Lung (tissue), 11 donors: ENCODE measurements at regions not wholly inside any gene's neighbourhood (a gene's known extent, or its start where the extent isn't known, plus 50 kb on each side); places are given as distances from the start of the nearest gene placed in this dataset.

Experiments
- ATAC-seq: fragments of 200-7000 bp; cut with Tn5 transposase; one replicate; pipeline ENCODE4 v1.9.1; 2020; ENCODE audit warnings: moderate number of reproducible peaks; ENCODE audit not compliant: insufficient read depth, low FRiP score
- DNase-seq, 3 donors: peaks; one replicate each; pipeline ENCODE4 v3.0.0-alpha.2; 2013 to 2017
- H3K27ac ChIP-seq, 2 donors: one replicate each; pipeline ENCODE4 v1.5.1; 2013; ENCODE audit warnings: mild to moderate bottlenecking in 2 of 2, moderate library complexity in 2 of 2, control low read depth in 1 of 2, inconsistent platforms in 1 of 2, low read depth in 1 of 2, low read length in 1 of 2
- H3K27me3 ChIP-seq, 3 donors: one replicate each; pipeline ENCODE4 v1.5.1; 2013; ENCODE audit warnings: low read length in 2 of 3; ENCODE audit not compliant: control insufficient read depth in 3 of 3, insufficient read depth in 3 of 3
- H3K36me3 ChIP-seq, 4 donors: one replicate each; pipeline ENCODE4 v1.5.1; 2013; ENCODE audit warnings: low read length in 4 of 4, mild to moderate bottlenecking in 1 of 4, moderate library complexity in 1 of 4; ENCODE audit not compliant: control insufficient read depth in 4 of 4, insufficient read depth in 4 of 4
- H3K4me1 ChIP-seq, 5 donors: one replicate each; pipeline ENCODE4 v1.5.1; 2013; ENCODE audit warnings: low read length in 5 of 5, mild to moderate bottlenecking in 2 of 5, moderate library complexity in 1 of 5; ENCODE audit not compliant: control insufficient read depth in 5 of 5, insufficient read depth in 5 of 5
- H3K4me3 ChIP-seq: one replicate; pipeline ENCODE4 v1.5.1; 2013; ENCODE audit warnings: mild to moderate bottlenecking, control low read depth, moderate library complexity
- H3K9ac ChIP-seq, 2 donors: one replicate each; pipeline ENCODE4 v1.5.1; 2013; ENCODE audit warnings: low read length in 2 of 2, control low read depth in 1 of 2; ENCODE audit not compliant: insufficient read depth in 1 of 2
- H3K9me3 ChIP-seq, 4 donors: one replicate each; pipeline ENCODE4 v1.5.1; 2013; ENCODE audit warnings: low read length in 3 of 4, mild to moderate bottlenecking in 1 of 4, moderate library complexity in 1 of 4; ENCODE audit not compliant: control insufficient read depth in 4 of 4, insufficient read depth in 3 of 4
- WGBS, 2 donors: extraction: QIAGEN DNeasy Blood & Tissue Kit; methylation state at CpG; one replicate each; pipeline ENCODE4 v1.1.7; 2013; 5-methylcytosine and 5-hydroxymethylcytosine counted together
- TF ChIP-seq, protein P1 (sequence below): IDR thresholded peaks from 2 replicates; pipeline ENCODE4 v1.5.1; 2012; ENCODE audit warnings: mild to moderate bottlenecking; ENCODE audit errors: control extremely low read depth, extremely low read depth
- donor health status: control.
- donor health status: control.
- donor health status: Bipolar disorder and iron deficiency.
- donor health status: healthy.
- donor health status: DM: yes; HTN: yes; CAD: no.

GRCh38 chr17:52762147-52762793 is 603.8 kb upstream of the CA10 start:
- no peaks in the 10 kb centered on the region for H3K27me3 ChIP-seq
- no peak overlapping the region for H3K4me3 ChIP-seq
- H3K9ac ChIP-seq = no peak overlapping the region
- DNase-seq = no peak
- no peaks in the 10 kb centered on the region for H3K4me1 ChIP-seq
- H3K36me3 ChIP-seq = no peaks in the 10 kb centered on the region
- TF ChIP-seq, protein P1, sequence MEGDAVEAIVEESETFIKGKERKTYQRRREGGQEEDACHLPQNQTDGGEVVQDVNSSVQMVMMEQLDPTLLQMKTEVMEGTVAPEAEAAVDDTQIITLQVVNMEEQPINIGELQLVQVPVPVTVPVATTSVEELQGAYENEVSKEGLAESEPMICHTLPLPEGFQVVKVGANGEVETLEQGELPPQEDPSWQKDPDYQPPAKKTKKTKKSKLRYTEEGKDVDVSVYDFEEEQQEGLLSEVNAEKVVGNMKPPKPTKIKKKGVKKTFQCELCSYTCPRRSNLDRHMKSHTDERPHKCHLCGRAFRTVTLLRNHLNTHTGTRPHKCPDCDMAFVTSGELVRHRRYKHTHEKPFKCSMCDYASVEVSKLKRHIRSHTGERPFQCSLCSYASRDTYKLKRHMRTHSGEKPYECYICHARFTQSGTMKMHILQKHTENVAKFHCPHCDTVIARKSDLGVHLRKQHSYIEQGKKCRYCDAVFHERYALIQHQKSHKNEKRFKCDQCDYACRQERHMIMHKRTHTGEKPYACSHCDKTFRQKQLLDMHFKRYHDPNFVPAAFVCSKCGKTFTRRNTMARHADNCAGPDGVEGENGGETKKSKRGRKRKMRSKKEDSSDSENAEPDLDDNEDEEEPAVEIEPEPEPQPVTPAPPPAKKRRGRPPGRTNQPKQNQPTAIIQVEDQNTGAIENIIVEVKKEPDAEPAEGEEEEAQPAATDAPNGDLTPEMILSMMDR = no peak
- peaks cover 0 to 7% (median 3%) of the 10 kb centered on the region in 4 donors for H3K9me3 ChIP-seq
- 46 to 54% methylated on average over 5 of the region's 5 CpGs for WGBS, 2 donors
- H3K27ac ChIP-seq = no peak overlapping the region
- ATAC-seq = no peak

GRCh38 chr17:52759864-52760263 is 601.4 kb upstream of the CA10 start:
- ATAC-seq (no peak), DNase-seq (no peak)
- Histone ChIP-seq H3K9ac (no peak overlapping the region), H3K36me3 (no peaks in the 10 kb centered on the region), H3K4me3 (no peak overlapping the region), H3K4me1 (no peaks in the 10 kb centered on the region), H3K27me3 (no peaks in the 10 kb centered on the region), H3K9me3 (peaks cover 0 to 7% (median 0%) of the 10 kb centered on the region in 4 donors), H3K27ac (no peak overlapping the region)
- TF ChIP-seq, protein P1 = no peak
- WGBS, 2 donors = 76 to 77% methylated on average over 3 of the region's 3 CpGs

DNA sequence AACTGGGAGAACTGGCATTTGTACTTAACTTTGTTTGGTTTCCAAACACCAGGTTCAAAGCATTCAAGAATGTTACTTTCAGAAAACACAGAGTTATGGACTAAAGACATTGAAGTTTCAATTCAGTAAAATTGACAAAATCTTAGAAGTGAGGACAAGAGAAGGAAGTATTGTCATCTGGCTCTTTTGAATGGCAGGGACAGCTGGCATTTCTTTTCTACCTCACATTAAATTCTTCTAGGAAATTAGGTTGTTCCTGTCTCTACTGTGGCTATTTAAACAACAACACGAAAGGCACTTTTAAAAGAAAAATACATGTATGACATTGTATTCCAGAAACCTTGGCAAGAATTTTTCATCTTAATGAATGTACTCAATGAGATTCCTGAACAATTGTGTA is 600.0 kb upstream of the CA10 start:
- Histone ChIP-seq H3K27ac (no peak overlapping the region), H3K4me3 (no peak overlapping the region), H3K36me3 (no peaks in the 10 kb centered on the region), H3K9ac (no peak overlapping the region), H3K9me3 (peaks cover 0 to 7% (median 0%) of the 10 kb centered on the region in 4 donors), H3K4me1 (no peaks in the 10 kb centered on the region), H3K27me3 (no peaks in the 10 kb centered on the region)
- TF ChIP-seq, protein P1 = no peak
- DNase-seq = peak in 1 of 3 donors; percentile 28
- no peak for ATAC-seq
- 27 to 47% methylated on average over 1 of the region's 1 CpG for WGBS, 2 donors

GRCh38 chr17:52756746-52757145 is 598.2 kb upstream of the CA10 start:
- Histone ChIP-seq H3K27me3 (no peaks in the 10 kb centered on the region), H3K4me1 (no peaks in the 10 kb centered on the region), H3K9ac (no peak overlapping the region), H3K4me3 (no peak overlapping the region), H3K36me3 (no peaks in the 10 kb centered on the region), H3K9me3 (no peaks in the 10 kb centered on the region), H3K27ac (no peak overlapping the region)
- DNase-seq (no peak), ATAC-seq (no peak)
- TF ChIP-seq, protein P1 = no peak
